H1 (cell line): ENCODE measurements at regions not wholly inside any gene's neighbourhood (a gene's known extent, or its start where the extent isn't known, plus 50 kb on each side); places are given as distances from the start of the nearest gene placed in this dataset.

Experiments used
- CTCF ChIA-PET: fragments of 300-600 bp; sonication (Branson Sonifier 250); formaldehyde crosslinking; loops from one replicate; lab custom pipeline; 2021; ENCODE audit not compliant: partially characterized antibody; lab: Charles Lee
- POLR2A ChIA-PET: fragments of 300-600 bp; sonication (Branson Sonifier 250); formaldehyde crosslinking; loops from one replicate; lab custom pipeline; 2021; ENCODE audit warnings: inconsistent platforms; ENCODE audit not compliant: partially characterized antibody; lab: Charles Lee
- DNase-seq, 2 experiments: peaks; one replicate each; pipeline versions ENCODE4 v3.0.0 to v3.0.0-alpha.2; 2010 to 2022; ENCODE audit warnings: low spot score in 2 of 2, low read depth in 1 of 2, mixed read lengths in 1 of 2
- FAIRE-seq: peaks from 2 replicates; lab custom pipeline; 2011; peaks lifted over from hg19 to GRCh38; lab: Jason Lieb, UNC
- H2AFZ ChIP-seq: 2 replicates; pipeline ENCODE4 v1.8.1; 2012; ENCODE audit warnings: low read length, inconsistent platforms
- H2AK5ac ChIP-seq: 2 replicates; pipeline ENCODE4 v1.6.1; 2013; ENCODE audit warnings: low read depth, low read length
- H2BK120ac ChIP-seq: replicated peaks from 2 replicates; pipeline ENCODE3; 2013; ENCODE audit warnings: low read depth, low read length, inconsistent platforms
- H2BK12ac ChIP-seq: 2 replicates; pipeline ENCODE4 v1.6.1; 2013; ENCODE audit warnings: low read depth, low read length
- H2BK15ac ChIP-seq: 2 replicates; pipeline ENCODE4 v1.6.1; 2013; ENCODE audit warnings: low read length
- H2BK20ac ChIP-seq: 2 replicates; pipeline ENCODE4 v1.6.1; 2013; ENCODE audit warnings: low read length
- H2BK5ac ChIP-seq: 2 replicates; pipeline ENCODE4 v1.6.1; 2013; ENCODE audit warnings: low read depth, low read length
- H3K14ac ChIP-seq: 2 replicates; pipeline ENCODE4 v1.6.1; 2013; ENCODE audit warnings: inconsistent platforms; ENCODE audit not compliant: insufficient read length
- H3K18ac ChIP-seq: 2 replicates; pipeline ENCODE4 v1.6.1; 2013; ENCODE audit warnings: low read length; ENCODE audit errors: extremely low read depth
- H3K23ac ChIP-seq: 2 replicates; pipeline ENCODE4 v1.6.1; 2013; ENCODE audit warnings: inconsistent platforms; ENCODE audit not compliant: insufficient read length
- H3K23me2 ChIP-seq: 2 replicates; pipeline ENCODE4 v1.6.1; 2013; ENCODE audit warnings: low read depth, low read length
- H3K27ac ChIP-seq: 2 replicates; pipeline ENCODE4 v1.6.1; 2011; ENCODE audit warnings: low read depth, low read length, inconsistent platforms
- H3K27me3 ChIP-seq, 4 experiments: replicated peaks in 1 of 4; 1 replicate in 1 of 4; 2 replicates in 3 of 4; pipeline versions ENCODE4 v1.6.1 to v1.8.1; 2011 to 2013; ENCODE audit warnings: low read length in 3 of 4, mild to moderate bottlenecking in 3 of 4, inconsistent platforms in 2 of 4, mixed read lengths in 2 of 4, moderate library complexity in 1 of 4; ENCODE audit not compliant: control insufficient read depth in 3 of 4, insufficient read depth in 3 of 4; ENCODE audit errors: extremely low read depth in 1 of 4
- H3K36me3 ChIP-seq, 4 experiments: 2 replicates each; pipeline versions ENCODE4 v1.6.1 to v1.8.1; 2011 to 2013; ENCODE audit warnings: mild to moderate bottlenecking in 4 of 4, low read length in 3 of 4, moderate library complexity in 2 of 4, control low read depth in 1 of 4, inconsistent platforms in 1 of 4; ENCODE audit not compliant: insufficient read depth in 4 of 4, control insufficient read depth in 2 of 4
- H3K4ac ChIP-seq: replicated peaks from 2 replicates; pipeline ENCODE3; 2013; ENCODE audit warnings: low read length, low read depth, mixed read lengths, inconsistent platforms; ENCODE audit not compliant: insufficient read length
- H3K4me1 ChIP-seq, 4 experiments: replicated peaks in 1 of 4; 1 replicate in 1 of 4; 2 replicates in 3 of 4; pipeline versions ENCODE4 v1.6.1 to v1.8.1; 2011 to 2013; ENCODE audit warnings: low read length in 3 of 4, inconsistent platforms in 2 of 4, mixed read lengths in 1 of 4; ENCODE audit not compliant: insufficient read depth in 4 of 4, control insufficient read depth in 3 of 4
- H3K4me2 ChIP-seq, 2 experiments: 2 replicates each; pipeline versions ENCODE4 v1.6.1 to v1.8.1; 2011 to 2013; ENCODE audit warnings: low read depth in 2 of 2, low read length in 2 of 2, control low read depth in 1 of 2, inconsistent platforms in 1 of 2, mild to moderate bottlenecking in 1 of 2; ENCODE audit not compliant: insufficient read depth in 1 of 2
- H3K4me3 ChIP-seq, 4 experiments: fragments of 200-600, 300-600 bp in 1 of 4; sonication (generic), shearing (Covaris generic), sonication (Bioruptor Twin) in 1 of 4; 2 replicates each; pipeline versions ENCODE4 v1.5.1 to v1.8.1; 2011 to 2016; ENCODE audit warnings: low read length in 4 of 4, low read depth in 3 of 4, control low read depth in 2 of 4, inconsistent platforms in 2 of 4, mild to moderate bottlenecking in 2 of 4, mixed read lengths in 1 of 4, moderate library complexity in 1 of 4; ENCODE audit not compliant: insufficient read depth in 2 of 4; ENCODE audit errors: extremely low read depth in 1 of 4
- H3K56ac ChIP-seq: replicated peaks from 2 replicates; pipeline ENCODE3; 2013; ENCODE audit warnings: low read depth, mild to moderate bottlenecking, mixed read lengths, low read length, inconsistent platforms; ENCODE audit not compliant: insufficient read length
- H3K79me1 ChIP-seq: 2 replicates; pipeline ENCODE4 v1.6.1; 2013; ENCODE audit warnings: low read depth, low read length, control low read depth
- H3K79me2 ChIP-seq, 2 experiments: 2 replicates each; pipeline versions ENCODE4 v1.6.1 to v1.8.1; 2012 to 2013; ENCODE audit warnings: low read length in 2 of 2, mild to moderate bottlenecking in 2 of 2, inconsistent platforms in 1 of 2; ENCODE audit not compliant: insufficient read depth in 2 of 2, control insufficient read depth in 1 of 2
- H3K9ac ChIP-seq, 4 experiments: replicated peaks in 1 of 4; 1 replicate in 1 of 4; 2 replicates in 3 of 4; pipeline versions ENCODE4 v1.6.1 to v1.8.1; 2011 to 2013; ENCODE audit warnings: low read depth in 3 of 4, low read length in 3 of 4, control low read depth in 2 of 4, mild to moderate bottlenecking in 2 of 4, moderate library complexity in 2 of 4, inconsistent platforms in 1 of 4; ENCODE audit errors: extremely low read depth in 1 of 4
- H3K9me3 ChIP-seq, 2 experiments: 2 replicates each; pipeline versions ENCODE4 v1.6.1 to v1.8.1; 2012 to 2013; ENCODE audit warnings: mild to moderate bottlenecking in 2 of 2, moderate library complexity in 2 of 2, control low read depth in 1 of 2, inconsistent platforms in 1 of 2, low read depth in 1 of 2, low read length in 1 of 2, mixed read lengths in 1 of 2; ENCODE audit not compliant: insufficient read depth in 2 of 2
- H4K20me1 ChIP-seq, 2 experiments: replicated peaks in 1 of 2; 2 replicates each; pipeline versions ENCODE3 to v1.8.1; 2011 to 2013; ENCODE audit warnings: inconsistent platforms in 2 of 2, low read length in 2 of 2, mild to moderate bottlenecking in 1 of 2; ENCODE audit not compliant: insufficient read depth in 2 of 2, control insufficient read depth in 1 of 2
- H4K5ac ChIP-seq: 2 replicates; pipeline ENCODE4 v1.6.1; 2013; ENCODE audit warnings: low read length, low read depth, mixed read lengths, inconsistent platforms; ENCODE audit not compliant: insufficient read length
- H4K8ac ChIP-seq: 2 replicates; pipeline ENCODE4 v1.8.0; 2013; ENCODE audit warnings: mild to moderate bottlenecking, moderate library complexity, low read length, inconsistent platforms; ENCODE audit not compliant: insufficient read depth; ENCODE audit errors: extremely low read depth
- H4K91ac ChIP-seq: replicated peaks from 2 replicates; pipeline ENCODE3; 2013; ENCODE audit warnings: low read length, mixed read lengths, inconsistent platforms; ENCODE audit not compliant: insufficient read length
- TCF12 ChIP-seq: IDR thresholded peaks from 2 replicates; pipeline ENCODE4 v1.6.1; 2011; ENCODE audit warnings: low read depth, mild to moderate bottlenecking, low read length
- WGBS, 2 experiments: shearing (Covaris generic) in 1 of 2; methylation state at CpG; one replicate each; pipeline versions ENCODE4 v1.1.6 to v1.1.7; 2013 to 2015; ENCODE audit warnings: low lambda C conversion rate in 2 of 2, mixed read lengths in 2 of 2, inconsistent platforms in 1 of 2, low coverage in 1 of 2, missing lambda C conversion rate in 1 of 2; ENCODE audit not compliant: insufficient replicate concordance in 2 of 2, insufficient coverage in 1 of 2, insufficient read length in 1 of 2; ENCODE audit errors: extremely low coverage in 1 of 2, missing lambda C conversion rate in 1 of 2; 5-methylcytosine and 5-hydroxymethylcytosine counted together

DNA sequence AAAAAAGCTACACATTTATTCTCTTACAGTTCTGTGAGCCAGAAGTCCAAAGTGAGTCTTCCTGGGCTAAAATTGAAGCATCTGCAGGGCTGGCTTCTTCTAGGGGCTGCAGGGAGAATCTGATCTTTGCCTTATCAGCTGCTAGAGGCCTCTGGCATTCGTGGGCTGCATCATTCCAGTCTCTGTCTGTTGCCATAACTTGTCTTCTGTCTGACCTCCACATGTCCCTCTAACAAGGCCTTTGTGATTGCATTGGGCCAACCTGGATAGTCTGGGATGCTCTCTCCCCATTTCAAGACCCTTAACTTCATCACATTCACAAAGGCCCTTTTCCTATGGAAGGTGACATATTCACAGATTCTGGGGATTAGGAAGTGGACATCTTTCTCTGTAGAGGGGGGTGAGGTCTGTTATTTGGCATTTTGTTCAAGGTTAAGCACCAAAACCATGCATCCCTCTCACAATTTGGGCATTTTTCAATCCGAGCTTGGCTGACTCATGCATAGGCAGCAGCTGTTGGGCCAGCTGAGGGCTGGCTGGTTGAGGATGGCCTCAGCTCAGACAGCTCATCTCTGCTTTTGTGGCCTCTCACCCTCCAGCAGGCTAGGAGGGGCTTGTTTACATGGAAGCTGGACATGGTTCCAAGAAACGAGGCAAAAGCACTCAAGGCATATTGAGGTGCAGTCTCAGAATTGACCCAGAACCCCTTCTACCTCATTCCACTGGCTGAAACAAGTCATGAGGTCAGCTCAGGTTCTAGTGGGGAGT lies 116.1 kb upstream of the NXT1 start:
- Histone ChIP-seq H3K27me3 (no peaks in the 10 kb centered on the region), H3K27ac (no peak overlapping the region), H3K4me3 (no peak overlapping the region), H4K20me1 (no peaks in the 10 kb centered on the region), H3K9me3 (0 out of 4 replicates have a peak, but pooled peaks cover 0 to 2% of the 10 kb centered on the region in 2 experiments), H3K4ac (no peak overlapping the region), H3K14ac (no peak overlapping the region), H2BK12ac (no peak overlapping the region; the same call in 1 of the 2 replicates), H4K91ac (no peak overlapping the region), H3K56ac (no peak overlapping the region), H3K79me1 (no peaks in the 10 kb centered on the region), H2BK20ac (no peak overlapping the region), H3K23me2 (no peaks in the 10 kb centered on the region), H3K36me3 (no peaks in the 10 kb centered on the region), H2BK15ac (no peak overlapping the region), H3K4me1 (no peaks in the 10 kb centered on the region; a peak in 1 of 7 replicates), H2BK5ac (no peak overlapping the region), H4K8ac (no peak overlapping the region), H2BK120ac (no peak overlapping the region), H4K5ac (no peak overlapping the region), H3K18ac (no peak overlapping the region), H2AFZ (no peak overlapping the region), H3K23ac (no peak overlapping the region), H3K4me2 (no peak overlapping the region), H2AK5ac (no peak overlapping the region), H3K79me2 (no peaks in the 10 kb centered on the region), H3K9ac (no peak overlapping the region)
- no peak for FAIRE-seq
- ChIA-PET CTCF (interaction anchor here (0.5 to 5.5 kb wide), 55 partner anchors 8 to 1620 kb away, joined by 3 to 59 read pairs (median 4); partner anchors contain the start of gene CD93), POLR2A (no interaction called here)
- WGBS, 2 experiments: 87% methylated on average over 3 of the region's 3 CpGs; no CpG with 5 or more reads in 1 of the 2 experiments
- DNase-seq: no peak
- no peak for TF ChIP-seq TCF12
